CD4-positive, alpha-beta T cell treated with Interleukin-6 at 100 ng/mL for 8 hours (primary cell): ENCODE measurements at regions not wholly inside any gene's neighbourhood (a gene's known extent, or its start where the extent isn't known, plus 50 kb on each side); places are given as distances from the start of the nearest gene placed in this dataset.

Experiments used
- DNase-seq: peaks from one replicate; pipeline ENCODE4 v3.0.0-alpha.2; 2020; ENCODE audit warnings: mixed read lengths, low spot score

DNA sequence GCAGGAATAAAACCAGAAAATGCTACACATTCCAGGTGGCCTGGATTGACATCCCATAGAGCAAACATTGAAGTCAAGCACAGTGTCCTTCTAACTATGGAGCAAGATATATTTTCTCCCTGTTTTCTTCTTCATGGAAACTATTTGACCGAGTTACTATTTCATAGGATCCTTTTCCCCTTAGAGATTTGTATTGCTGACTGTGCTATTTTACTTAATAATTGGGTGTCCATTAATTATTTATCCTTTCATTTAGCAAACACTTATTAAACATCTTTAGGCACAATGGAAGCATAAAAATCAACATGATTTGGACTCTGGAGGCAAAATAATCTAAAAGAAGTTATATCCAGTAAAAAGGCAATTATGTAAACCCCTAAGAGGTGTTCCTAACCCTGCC lies 782.8 kb upstream of the ACVR2A start:
- no peak for DNase-seq

DNA sequence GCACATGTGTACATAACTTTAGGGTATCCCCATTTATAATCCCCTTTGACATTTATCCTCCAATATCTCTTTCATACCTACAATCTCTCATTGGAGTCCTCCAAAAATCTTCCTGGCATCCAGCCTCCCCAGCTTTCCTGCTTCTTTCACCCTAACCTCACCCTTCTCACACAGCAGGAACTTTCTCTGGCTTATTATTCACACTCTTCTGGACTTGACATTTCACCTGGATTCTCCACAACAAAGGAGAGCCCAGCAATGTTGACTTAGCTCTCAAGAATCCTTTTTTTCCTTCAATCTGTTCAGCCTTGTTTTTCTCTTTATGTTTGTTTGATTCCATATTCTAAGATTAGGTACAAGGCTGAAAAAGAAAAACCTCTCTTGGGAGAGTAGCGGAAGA lies 783.6 kb upstream of the ACVR2A start:
- no peak for DNase-seq

DNA sequence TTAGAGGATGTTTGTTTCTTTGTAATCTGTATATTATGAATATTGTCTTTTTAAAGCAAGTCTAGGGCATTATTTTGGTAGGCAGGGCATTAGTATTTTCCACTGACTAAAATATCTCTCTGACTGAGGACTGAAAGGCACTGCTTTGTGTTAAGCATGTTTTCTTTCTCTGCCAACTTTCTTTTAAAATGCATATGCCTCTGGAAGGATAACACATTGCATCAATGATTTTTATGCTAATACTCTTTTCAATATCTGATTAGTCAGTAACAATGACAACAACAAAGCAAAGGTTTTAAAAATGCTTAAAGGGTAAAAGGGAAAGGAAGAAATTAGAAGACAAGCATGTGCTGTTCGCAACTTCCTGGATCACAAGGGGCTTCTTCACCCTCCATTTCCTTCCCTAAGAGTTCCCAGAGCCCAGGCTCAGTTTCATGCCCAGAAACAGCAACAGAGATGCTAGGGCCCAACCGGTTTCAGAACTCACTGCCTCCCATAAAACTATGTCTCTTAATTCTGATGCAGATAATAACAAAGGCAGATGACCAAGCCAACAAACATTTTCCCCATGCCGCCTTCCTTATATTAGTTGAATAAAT lies 786.8 kb upstream of the ACVR2A start:
- DNase-seq, result no peak

DNA sequence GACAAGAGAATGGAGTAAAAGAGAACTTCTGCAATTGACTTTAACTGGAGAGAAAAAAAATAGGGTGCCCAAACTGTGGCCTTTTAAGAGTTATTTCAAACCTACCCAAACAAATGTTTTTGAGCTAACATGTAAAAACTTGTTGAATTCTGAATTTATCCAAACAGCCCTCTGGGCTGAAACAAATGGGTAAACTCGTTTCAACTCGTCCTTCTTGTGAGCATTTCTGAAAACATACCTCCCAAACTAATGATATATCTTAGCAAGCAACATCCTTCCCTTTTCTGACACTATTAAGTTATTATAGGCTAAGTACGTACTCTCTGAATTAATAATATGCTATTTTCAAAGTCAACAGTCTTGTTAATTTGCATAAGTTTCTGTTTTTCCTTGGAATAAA lies 793.0 kb upstream of the ACVR2A start:
- no peak for DNase-seq

DNA sequence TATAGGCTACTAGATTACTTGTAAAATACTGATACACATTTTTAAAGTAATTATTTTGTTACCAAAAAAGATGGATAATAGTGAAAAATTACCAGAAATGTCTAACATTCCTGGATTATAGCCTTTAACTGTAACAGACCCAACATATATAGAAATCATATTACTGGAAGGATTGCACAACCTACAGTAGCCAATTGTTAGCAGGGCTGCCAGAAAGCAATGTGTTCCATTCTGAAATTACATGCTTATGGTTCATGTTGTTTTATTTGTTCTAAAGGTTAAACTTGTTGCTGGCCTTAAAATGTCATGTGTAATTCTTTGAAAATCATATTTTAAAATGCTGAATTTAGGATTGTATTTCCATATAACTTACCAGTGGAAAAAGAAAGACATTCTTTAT lies 793.6 kb upstream of the ACVR2A start:
- DNase-seq, result no peak

DNA sequence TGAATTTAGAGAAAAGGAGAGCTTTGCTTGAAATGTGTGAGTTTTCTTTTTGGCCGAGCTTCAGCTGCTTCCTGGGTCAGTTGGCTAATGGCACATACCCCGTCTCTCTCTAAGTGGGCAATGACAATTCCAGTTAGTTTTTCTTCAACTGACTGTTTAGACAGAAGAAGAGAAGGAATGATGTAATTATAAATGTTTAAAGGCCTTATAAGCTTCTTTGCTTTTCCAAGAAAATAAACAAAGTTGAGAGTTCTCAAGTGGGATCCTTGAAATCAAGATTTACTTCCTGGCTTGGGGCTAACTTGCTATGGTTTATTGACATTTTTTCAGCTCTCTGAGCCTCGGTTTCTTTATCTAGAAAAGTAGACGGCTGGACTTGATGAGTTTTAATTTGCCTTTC lies 794.9 kb upstream of the ACVR2A start:
- no peak for DNase-seq

DNA sequence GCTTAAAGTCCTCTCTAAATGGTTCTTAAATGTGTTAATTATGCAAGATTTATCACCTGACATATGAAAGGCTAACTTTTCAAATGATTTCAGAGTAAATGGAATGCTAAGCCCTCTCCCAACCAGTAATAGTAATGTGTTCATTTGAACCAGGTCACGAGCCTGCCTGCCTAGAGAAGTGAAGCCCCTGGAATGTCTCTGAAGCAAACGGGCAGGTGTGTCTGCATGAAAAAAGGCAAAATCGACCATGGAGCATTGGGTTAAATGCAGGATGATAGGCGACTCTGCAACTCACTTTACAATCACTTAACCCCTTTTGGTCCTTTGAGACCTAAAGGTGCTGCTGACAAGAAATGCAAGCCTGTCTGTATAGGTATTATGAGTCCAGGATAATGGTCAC lies 798.4 kb upstream of the ACVR2A start:
- DNase-seq, result no peak

DNA sequence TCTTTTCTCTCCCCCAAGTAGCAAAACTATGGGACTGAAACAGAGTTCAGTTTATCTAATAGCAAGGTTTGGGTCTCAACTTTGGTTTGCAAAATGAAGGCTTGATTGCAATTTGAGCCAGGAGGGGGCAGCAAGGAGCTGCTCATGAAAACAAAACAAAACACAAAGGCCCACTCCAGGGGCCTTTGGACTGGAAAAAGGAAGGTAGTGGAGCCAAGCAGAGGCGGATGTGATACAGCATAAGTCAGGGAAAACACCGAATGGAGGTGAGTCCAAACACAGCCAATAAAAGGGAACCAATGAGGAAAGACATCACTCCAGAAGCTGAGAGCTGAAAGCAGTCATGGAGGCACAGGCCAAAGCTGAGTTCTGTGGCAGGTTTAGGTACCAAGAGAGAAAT lies 799.7 kb upstream of the ACVR2A start:
- peak; percentile 4 for DNase-seq

DNA sequence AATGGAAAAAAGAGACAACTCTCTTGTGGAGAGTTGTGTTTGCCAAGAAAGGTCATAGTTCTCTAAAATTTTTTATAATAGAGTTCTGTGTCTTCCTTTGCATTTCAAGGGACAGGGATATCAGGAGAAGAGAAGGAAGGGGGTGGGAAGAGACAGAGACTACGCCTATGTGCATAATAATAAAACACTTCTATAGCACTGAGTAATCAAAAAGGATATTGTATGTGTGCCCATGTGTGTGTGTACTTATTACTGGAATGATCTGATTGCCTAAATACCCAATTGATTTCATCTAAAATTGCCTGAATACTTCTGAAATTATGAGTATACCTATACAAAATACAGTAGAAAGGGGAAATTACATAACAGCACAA lies 803.7 kb upstream of the ACVR2A start:
- DNase-seq, result no peak

DNA sequence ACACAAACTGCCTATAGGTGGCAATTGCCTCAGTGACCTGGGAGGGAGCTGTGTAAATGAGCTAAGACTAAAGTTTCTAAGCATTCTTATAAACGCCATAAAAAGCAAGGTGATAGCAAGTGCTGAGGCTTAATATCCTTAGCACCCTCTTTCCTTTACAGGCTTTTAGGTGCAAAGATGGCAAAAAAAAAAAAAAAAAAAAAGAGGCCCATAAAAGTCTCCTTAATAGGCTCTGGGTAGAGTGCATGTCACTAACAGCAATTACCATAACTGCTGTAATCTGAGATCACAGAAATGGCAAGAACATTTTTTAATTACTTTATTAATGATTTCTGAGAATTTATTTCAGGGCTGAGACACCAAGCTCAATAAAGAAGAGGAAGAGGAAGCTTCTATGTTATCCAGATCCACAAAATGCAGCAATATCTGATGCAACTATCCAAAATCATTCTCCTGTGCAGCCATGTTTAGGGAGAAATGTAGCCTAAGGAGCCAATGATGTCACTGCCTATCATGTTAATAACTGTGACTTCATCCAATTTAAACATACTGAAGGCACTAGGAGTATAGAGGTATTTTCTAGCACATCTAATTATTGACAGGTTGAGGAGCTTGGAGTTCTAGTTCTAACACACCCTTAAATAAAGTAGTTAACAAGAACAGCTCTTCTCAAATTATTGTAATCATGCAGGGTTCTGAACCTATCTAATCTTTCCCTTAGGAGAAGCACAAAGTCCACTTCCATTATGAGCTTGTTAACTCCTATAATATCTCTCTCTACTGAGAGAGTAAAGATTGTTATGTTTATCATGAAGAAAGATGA lies 804.3 kb upstream of the ACVR2A start:
- DNase-seq, result no peak

DNA sequence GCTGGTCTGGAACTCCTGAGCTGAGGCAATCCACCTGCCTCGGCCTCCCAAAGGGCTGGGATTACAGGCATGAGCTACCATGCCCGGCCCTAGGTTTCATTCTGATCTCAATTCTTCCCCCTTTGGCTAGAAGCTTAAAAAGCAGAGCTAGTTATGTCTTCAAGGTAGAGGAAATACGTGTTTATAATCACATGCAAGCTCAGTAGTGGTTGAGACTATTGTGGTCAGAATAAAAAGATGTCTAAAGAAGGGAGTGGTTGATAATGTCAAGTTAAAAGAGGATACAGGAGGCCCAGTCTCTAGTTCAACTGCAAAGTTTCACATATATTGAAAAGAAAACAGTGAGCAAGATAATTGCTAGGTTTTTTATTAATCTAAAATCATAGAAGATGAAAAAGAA lies 807.8 kb upstream of the ACVR2A start:
- DNase-seq, result no peak

DNA sequence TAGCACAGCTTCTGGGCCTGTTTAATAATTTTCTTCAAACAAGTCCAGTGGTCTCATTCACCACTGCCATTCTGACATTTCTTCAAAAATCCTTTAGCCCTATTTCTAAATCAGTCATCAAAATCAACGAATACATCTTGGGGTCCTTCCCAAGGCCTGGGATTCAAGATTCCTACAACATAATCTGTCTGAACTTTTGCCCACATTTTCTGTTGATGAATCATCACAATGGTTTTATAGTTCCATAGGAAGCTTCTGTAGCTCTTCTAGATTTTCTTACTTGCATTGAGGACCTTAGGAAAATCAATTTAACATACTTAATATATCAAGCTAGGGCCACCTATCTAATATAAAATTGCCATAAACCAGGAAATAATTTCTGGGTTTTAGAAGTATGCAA lies 811.8 kb upstream of the ACVR2A start:
- no peak for DNase-seq

DNA sequence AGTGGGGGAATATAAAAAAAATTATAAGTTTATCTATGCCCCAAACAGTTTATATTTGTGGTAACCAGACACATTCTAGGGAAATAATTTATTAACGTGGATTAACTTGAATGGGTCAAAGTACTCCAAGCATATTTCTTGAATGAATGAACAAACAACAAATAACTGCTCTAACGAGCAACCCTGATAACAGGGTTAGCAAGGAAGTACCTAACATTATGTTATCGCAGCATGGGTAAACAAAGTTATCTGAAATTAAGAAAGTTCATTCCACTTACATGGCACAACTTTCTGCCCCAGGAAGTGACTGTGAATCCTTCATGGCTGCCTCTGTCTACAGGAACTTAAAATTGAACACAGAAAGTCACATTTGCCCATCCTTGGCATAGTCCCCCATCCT lies 812.9 kb upstream of the ACVR2A start:
- no peak for DNase-seq

DNA sequence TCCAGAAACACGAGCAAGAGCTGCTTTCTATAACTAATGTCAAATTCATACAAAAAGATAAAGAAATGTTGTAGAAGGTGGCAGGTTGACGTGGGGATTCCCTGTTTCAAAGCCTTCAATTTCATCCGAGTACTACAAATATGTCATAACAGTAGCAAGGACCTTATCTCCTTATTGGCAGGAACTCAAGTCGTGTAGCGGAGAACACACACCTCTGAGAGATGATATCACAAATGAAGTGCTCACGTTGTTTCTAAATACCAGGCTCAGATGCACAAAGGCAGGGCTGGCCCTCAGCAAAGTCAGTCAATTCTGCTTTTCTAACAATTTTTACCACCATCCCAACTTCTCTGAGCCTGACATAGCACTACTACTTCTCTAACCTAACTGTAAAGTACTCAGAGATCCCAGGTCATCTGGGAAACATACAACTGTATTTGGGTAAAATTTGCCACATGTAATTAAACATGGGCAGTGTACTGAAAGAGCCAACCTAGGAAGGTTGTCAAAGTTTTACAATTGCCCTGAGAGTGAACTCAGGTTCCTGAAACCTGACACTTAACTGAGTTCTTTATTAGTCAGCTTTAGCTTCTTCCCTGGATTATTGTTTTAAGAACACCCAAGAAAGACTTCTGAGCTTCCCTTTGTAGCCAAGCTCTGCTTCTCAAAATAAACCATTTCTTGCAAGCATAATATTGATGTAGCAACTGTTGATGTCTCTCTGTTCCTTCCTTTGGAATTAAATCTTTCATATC lies 813.7 kb upstream of the ACVR2A start:
- DNase-seq, result no peak

DNA sequence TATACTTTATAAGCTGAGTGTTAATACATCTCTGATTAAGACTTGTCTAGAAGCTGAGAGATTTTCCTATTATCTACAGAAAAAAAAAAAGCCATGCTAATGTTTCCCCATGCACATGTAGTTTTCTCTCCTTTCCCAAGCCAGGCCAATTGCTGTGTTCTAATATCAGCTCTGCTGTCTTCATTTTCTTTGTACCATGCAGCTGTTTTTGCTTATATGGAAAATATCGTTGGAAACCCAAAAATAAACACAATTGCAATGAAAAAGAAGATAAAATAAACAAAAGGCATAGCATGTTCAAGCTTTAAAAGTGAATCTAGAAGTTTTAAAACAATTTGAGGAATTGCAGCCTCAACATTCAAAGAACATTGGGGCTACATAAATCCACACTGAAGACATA lies 817.4 kb upstream of the ACVR2A start:
- DNase-seq, result no peak

DNA sequence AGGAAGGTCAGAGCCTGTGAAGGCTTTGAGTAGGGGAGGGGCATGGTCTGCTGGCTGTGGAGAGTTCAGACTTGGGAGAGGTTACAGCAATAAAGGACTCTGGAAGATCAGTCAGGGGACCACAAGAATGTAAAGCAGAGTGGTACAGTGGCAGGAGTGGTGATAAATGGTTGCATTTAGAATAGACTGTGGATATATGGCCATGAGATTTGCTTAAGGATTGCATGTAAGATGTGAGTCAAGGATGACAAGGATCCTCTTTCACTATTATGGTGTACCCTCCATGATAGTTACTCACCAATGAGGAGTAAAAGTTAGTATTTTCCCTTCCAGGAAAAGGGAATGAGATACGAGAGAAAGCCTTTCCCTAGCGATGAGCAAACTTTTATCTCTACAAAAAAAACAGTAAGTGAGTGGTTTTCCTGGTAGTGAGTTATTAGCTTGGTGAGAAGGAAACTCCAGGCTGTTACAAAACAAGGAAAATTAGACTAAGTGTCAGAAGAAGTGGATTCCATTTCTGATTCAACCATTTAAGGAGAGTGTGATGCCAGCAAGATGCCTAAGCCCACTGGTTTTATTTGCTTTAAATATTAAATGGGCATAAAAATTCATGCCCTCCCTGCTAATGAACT lies 818.0 kb upstream of the ACVR2A start:
- no peak for DNase-seq

DNA sequence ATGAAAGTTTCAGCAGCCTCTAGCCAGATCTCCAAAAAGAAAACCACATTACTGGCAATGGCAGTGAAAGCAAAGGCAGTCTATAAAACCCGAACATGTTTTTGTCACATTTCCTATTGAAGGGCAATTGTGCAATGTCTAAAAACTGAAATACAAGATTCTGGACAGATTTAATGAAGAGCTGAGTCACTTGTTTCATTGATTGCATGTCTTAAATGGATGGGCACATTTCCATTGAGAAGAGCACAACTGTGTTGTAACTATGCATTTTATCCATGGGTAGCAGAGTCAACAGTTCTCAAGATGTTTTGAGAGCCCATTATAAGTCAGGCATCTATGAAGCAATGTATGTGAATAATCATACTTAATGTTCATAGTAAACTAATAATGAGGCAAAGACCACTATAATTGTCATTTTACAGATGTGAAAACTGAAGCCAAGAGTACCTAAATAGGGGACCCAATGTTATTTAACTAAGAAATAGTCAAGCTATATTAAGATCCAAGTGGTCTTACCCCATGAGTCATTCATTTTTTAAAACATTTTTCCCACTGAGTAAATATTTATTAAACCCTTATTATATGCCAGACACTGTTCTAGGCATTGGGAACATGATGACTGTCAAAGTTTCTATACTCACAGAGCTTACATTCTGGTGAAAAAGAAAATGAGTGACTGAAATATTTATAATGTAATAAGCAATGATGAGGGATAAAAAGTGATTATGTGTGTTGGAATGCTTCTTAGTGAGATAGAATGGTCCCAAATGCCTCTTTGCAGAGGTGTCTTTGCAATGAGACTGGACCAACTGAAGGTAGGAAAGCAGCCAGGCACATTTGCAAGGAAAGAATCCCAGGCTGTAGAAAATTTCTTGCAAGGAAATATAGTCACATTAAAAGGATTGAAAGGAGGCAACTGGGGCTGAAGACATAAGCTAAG lies 818.9 kb upstream of the ACVR2A start:
- DNase-seq, result no peak

DNA sequence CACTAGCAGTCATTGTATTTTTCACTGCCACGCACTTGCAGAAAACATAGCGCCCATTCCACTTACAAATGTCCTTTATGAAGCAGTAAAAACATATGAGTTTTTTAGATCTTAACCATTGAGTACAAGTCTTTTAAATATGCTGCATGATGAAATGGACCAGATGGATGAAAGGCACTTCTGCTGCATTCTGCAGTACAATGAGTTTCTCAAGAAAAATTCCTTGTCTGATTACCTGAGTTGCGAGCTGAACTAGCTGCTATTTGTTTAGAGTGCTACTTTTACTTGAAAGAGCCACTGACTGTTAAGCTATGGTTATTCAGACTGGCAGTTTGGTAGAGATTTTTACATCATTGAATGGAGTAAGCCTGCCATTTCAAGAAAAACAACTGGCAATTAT lies 825.5 kb upstream of the ACVR2A start:
- no peak for DNase-seq

DNA sequence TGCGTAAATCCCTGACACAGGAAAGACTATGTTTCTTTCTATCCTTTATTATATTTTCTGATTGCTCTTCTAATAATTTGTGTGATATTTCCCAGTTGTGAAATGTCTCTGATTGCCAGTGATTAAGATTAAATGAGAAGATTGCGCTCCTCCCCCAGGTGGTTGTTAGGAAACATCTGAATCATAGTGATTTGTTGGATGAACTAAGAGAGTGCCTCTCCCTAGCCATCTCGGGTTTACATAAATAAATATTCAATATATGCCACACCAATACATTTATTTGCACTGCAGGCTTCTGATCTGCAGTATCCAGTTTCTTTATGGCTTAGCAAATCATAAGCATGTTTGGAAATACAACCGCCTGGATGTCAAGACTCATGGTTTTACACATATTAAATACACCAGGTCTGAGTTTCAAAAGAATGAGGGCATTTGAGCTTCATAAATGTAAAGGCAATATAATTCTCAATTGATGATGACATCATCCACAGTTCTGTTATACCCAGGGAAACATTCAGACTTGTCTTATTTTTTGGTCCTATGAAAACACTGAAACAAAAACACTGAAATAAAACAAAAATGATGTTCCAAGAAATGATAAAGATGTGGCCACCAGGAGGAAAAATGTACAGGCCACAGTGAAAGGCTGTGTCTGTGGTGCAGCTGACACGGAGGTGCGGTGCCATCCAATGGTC lies 826.7 kb upstream of the ACVR2A start:
- no peak for DNase-seq

DNA sequence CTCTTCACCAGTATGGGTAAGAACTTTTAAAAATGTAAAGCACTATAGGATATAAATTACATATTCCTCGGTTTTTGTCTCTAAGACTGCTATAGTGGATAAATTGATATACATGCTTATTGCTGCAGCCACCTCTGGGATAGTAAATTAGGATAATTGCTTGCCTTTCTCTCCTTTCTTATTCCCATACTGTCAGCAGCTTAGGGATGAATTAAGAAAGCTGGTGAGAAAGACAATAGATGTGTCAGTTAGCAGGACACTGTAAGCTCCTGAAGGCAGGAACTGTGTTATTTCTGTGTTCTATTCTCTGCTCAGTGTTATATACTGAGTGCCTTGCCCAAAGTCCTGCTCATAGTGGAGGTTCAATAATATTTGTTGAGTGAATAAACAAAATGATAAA lies 828.6 kb upstream of the ACVR2A start:
- no peak for DNase-seq

DNA sequence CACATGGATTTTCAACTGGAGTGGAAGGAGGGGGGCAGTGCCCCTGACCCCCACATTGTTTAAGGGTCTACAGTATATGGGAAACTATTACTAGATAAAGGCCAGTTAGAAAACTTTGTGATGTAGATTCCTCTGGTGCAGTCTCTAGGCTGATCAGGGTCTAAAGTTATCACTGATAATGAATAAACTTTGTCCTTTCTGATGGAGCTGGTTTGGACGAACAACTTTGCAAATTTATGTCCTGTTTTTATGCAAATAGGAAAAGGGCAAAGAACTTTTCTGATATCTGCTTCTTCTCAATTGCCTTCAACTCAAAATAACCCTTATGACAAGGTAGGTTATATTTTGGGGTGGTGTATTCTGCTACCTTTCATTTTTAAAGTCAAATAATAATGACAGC lies 829.2 kb upstream of the ACVR2A start:
- no peak for DNase-seq
